Neural progenitor cell (in vitro differentiated cells): ENCODE measurements at regions not wholly inside any gene's neighbourhood (a gene's known extent, or its start where the extent isn't known, plus 50 kb on each side); places are given as distances from the start of the nearest gene placed in this dataset.

Experiments
- EZH2 ChIP-seq: fragments of 200-600 bp; sonication (generic); IDR thresholded peaks from 2 replicates; pipeline ENCODE4 v1.6.1; 2017; ENCODE audit warnings: antibody characterized with exemption, mild to moderate bottlenecking, moderate library complexity
- EZH2phosphoT487 ChIP-seq: fragments of 200-600 bp; sonication (generic); IDR thresholded peaks from 2 replicates; pipeline ENCODE4 v1.6.1; 2017; ENCODE audit warnings: antibody characterized with exemption
- TF ChIP-seq, protein P1 (sequence below): fragments of 200-600 bp; sonication (generic); IDR thresholded peaks from 2 replicates; pipeline ENCODE4 v1.5.1; 2017; ENCODE audit warnings: antibody characterized with exemption, mild to moderate bottlenecking

DNA sequence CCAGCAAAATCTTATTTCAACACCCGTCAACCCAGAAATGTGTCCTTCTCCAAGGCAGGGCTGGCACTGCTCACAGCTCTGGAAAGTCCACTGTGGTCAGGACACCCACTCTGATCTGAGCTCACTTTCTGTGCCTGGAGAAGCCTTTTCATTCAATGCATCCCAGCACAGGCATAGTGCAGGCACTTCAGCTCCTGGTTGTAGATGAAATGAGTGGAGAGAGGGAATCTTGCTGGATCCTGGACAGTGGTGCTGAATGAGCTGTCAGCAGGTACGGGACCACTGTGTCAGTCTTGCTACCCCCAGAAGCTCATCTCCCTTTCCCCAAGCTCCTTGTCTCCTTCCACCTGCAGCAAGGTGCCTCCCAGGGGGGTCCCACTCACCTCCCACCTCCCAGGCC is 86.1 kb upstream of the SALL1 start:
- TF ChIP-seq, protein P1, sequence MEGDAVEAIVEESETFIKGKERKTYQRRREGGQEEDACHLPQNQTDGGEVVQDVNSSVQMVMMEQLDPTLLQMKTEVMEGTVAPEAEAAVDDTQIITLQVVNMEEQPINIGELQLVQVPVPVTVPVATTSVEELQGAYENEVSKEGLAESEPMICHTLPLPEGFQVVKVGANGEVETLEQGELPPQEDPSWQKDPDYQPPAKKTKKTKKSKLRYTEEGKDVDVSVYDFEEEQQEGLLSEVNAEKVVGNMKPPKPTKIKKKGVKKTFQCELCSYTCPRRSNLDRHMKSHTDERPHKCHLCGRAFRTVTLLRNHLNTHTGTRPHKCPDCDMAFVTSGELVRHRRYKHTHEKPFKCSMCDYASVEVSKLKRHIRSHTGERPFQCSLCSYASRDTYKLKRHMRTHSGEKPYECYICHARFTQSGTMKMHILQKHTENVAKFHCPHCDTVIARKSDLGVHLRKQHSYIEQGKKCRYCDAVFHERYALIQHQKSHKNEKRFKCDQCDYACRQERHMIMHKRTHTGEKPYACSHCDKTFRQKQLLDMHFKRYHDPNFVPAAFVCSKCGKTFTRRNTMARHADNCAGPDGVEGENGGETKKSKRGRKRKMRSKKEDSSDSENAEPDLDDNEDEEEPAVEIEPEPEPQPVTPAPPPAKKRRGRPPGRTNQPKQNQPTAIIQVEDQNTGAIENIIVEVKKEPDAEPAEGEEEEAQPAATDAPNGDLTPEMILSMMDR, result no peak
- TF ChIP-seq EZH2, result no peak
- TF ChIP-seq EZH2phosphoT487, result no peak
